K562 (cell line): ENCODE measurements at regions not wholly inside any gene's neighbourhood (a gene's known extent, or its start where the extent isn't known, plus 50 kb on each side); places are given as distances from the start of the nearest gene placed in this dataset.

ENCODE experiments used
- CSDE1 ChIP-seq, 2 experiments: fragments of 450-650 bp; IDR thresholded peaks; 2 replicates each; pipeline ENCODE4 v1.6.1; 2016; ENCODE audit warnings: mild to moderate bottlenecking in 1 of 2
- JUND ChIP-seq, 2 experiments: IDR thresholded peaks; 2 replicates in 1 of 2; 3 replicates in 1 of 2; pipeline ENCODE4 v1.6.1; 2011; ENCODE audit warnings: borderline replicate concordance in 2 of 2, low read depth in 2 of 2, low read length in 2 of 2, improper control_type of control experiment in 1 of 2, missing biosample characterization in 1 of 2, missing genetic modification characterization in 1 of 2, missing genetic modification reagents in 1 of 2
- KAT2B ChIP-seq: IDR thresholded peaks from one replicate; pipeline ENCODE4 v1.6.1; 2012; ENCODE audit warnings: low read depth, mild to moderate bottlenecking, control low read depth, inconsistent platforms, low read length, moderate library complexity
- PURB ChIP-seq: sonication (generic); formaldehyde crosslinking; IDR thresholded peaks from 2 replicates; pipeline ENCODE4 v1.9.0; 2021; ENCODE audit warnings: low read depth, mild to moderate bottlenecking, missing genetic modification reagents
- SIN3A ChIP-seq, 2 experiments: fragments of 150-350 bp in 1 of 2; IDR thresholded peaks; 2 replicates each; pipeline ENCODE4 v1.6.1; 2011 to 2016; ENCODE audit warnings: borderline replicate concordance in 2 of 2, low read depth in 2 of 2, low read length in 2 of 2, mild to moderate bottlenecking in 2 of 2, moderate library complexity in 2 of 2; ENCODE audit not compliant: control insufficient read depth in 1 of 2
- SMC3 ChIP-seq: conservative IDR thresholded peaks from 2 replicates; pipeline ENCODE4 v1.6.1; 2011; ENCODE audit warnings: low read depth, low read length, improper control_type of control experiment; ENCODE audit not compliant: insufficient read depth
- ZC3H8 ChIP-seq: fragments of 450-650 bp; IDR thresholded peaks from 2 replicates; pipeline ENCODE4 v1.6.1; 2017
- TF ChIP-seq, protein P1 (sequence below), 2 experiments: fragments of 450-650 bp; conservative IDR thresholded peaks; 2 replicates each; pipeline ENCODE4 v1.6.1; 2017; ENCODE audit warnings: mild to moderate bottlenecking in 2 of 2, moderate library complexity in 2 of 2
- TF ChIP-seq, protein P2 (sequence below): IDR thresholded peaks from 2 replicates; pipeline ENCODE4 v1.6.1; 2011; ENCODE audit not compliant: insufficient read length; ENCODE audit errors: extremely low read depth
- TF ChIP-seq, protein P3 (sequence below): fragments of 250-450 bp; sonication (Bioruptor Pico); IDR thresholded peaks from 2 replicates; pipeline ENCODE4 v1.9.0; 2021; ENCODE audit warnings: mild to moderate bottlenecking
- TF ChIP-seq, protein P4 (sequence below), 2 experiments: fragments of 450-650 bp; formaldehyde crosslinking in 1 of 2; IDR thresholded peaks; 2 replicates each; pipeline versions ENCODE4 v1.4.0 to v1.6.1; 2014 to 2020; ENCODE audit warnings: mild to moderate bottlenecking in 2 of 2, borderline replicate concordance in 1 of 2, low read depth in 1 of 2
- TF ChIP-seq, protein P5 (sequence below): fragments of 450-650 bp; formaldehyde crosslinking; IDR thresholded peaks from 2 replicates; pipeline ENCODE4 v1.4.0; 2020; ENCODE audit warnings: mild to moderate bottlenecking, moderate library complexity

DNA sequence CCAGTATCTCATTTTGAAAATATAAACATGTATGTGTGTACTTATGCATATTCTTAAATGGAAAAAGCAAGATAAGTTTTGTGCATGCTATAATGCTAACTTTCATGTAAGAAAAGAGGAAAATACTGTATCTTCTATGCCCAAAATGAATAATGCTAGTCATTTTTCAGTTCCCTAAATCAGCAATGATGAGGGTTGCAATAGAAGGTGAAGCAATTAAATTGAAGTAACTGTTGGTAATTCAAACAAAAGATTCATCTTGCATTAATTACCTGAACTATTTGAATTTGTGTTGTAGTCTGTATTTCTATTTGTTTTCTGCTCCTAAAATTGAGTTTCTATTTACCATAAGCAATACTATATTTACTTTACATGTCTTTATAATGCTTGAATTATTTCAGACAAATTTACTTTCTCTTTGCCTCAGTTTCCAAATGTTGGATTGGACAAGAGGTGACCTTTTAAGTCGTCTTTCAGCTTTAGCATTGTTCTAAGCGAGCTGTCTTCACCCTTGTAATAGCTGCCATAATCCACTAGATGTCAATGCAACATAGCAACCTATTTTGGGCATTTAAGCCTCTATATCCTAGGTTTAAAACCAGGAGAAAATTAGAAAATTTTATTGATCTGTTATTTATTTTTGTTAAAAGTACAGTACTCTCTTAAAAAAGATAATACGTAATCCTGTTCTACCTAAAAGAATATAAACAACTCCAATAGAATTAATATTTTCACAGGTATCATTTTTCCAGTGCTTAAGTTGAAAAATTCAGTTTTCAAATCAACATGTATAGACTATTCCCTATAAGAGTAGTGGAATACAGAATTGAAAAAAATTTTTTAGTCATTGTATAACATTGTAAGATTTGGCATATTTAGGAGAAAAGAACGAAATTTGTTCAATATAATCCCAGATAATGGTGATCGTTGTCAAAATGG, 52.3 kb upstream of the IFNGR1 start (continued):
- TF ChIP-seq, protein P1, sequence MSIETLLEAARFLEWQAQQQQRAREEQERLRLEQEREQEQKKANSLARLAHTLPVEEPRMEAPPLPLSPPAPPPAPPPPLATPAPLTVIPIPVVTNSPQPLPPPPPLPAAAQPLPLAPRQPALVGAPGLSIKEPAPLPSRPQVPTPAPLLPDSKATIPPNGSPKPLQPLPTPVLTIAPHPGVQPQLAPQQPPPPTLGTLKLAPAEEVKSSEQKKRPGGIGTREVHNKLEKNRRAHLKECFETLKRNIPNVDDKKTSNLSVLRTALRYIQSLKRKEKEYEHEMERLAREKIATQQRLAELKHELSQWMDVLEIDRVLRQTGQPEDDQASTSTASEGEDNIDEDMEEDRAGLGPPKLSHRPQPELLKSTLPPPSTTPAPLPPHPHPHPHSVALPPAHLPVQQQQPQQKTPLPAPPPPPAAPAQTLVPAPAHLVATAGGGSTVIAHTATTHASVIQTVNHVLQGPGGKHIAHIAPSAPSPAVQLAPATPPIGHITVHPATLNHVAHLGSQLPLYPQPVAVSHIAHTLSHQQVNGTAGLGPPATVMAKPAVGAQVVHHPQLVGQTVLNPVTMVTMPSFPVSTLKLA (conservative IDR thresholded peaks at IDR 0.05), result 0 out of 4 replicates have a peak, but pooled peaks of 1 of the 2 experiments have one; percentile 11
- TF ChIP-seq CSDE1 (IDR thresholded peaks at IDR 0.05) (no peak), PURB (CRISPR knock-in tag) (no peak), SIN3A (IDR thresholded peaks at IDR 0.05; ENCODE audit: borderline replicate concordance in 2 of 2, control insufficient read depth in 1 of 2, low read depth in 2 of 2, low read length in 2 of 2) (no peak), KAT2B (no peak), SMC3 (peak; percentile 68), ZC3H8 (no peak), JUND (IDR thresholded peaks at IDR 0.05; ENCODE audit: borderline replicate concordance, low read depth, low read length) (peak; percentile 19; the same call in 1 of the 2 replicates), JUND (tag; IDR thresholded peaks at IDR 0.05; ENCODE audit: borderline replicate concordance, low read depth, low read length) (no peak)
- TF ChIP-seq, protein P2, sequence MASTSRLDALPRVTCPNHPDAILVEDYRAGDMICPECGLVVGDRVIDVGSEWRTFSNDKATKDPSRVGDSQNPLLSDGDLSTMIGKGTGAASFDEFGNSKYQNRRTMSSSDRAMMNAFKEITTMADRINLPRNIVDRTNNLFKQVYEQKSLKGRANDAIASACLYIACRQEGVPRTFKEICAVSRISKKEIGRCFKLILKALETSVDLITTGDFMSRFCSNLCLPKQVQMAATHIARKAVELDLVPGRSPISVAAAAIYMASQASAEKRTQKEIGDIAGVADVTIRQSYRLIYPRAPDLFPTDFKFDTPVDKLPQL, result no peak
- TF ChIP-seq, protein P3, sequence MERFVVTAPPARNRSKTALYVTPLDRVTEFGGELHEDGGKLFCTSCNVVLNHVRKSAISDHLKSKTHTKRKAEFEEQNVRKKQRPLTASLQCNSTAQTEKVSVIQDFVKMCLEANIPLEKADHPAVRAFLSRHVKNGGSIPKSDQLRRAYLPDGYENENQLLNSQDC, result no peak
- TF ChIP-seq, protein P4, sequence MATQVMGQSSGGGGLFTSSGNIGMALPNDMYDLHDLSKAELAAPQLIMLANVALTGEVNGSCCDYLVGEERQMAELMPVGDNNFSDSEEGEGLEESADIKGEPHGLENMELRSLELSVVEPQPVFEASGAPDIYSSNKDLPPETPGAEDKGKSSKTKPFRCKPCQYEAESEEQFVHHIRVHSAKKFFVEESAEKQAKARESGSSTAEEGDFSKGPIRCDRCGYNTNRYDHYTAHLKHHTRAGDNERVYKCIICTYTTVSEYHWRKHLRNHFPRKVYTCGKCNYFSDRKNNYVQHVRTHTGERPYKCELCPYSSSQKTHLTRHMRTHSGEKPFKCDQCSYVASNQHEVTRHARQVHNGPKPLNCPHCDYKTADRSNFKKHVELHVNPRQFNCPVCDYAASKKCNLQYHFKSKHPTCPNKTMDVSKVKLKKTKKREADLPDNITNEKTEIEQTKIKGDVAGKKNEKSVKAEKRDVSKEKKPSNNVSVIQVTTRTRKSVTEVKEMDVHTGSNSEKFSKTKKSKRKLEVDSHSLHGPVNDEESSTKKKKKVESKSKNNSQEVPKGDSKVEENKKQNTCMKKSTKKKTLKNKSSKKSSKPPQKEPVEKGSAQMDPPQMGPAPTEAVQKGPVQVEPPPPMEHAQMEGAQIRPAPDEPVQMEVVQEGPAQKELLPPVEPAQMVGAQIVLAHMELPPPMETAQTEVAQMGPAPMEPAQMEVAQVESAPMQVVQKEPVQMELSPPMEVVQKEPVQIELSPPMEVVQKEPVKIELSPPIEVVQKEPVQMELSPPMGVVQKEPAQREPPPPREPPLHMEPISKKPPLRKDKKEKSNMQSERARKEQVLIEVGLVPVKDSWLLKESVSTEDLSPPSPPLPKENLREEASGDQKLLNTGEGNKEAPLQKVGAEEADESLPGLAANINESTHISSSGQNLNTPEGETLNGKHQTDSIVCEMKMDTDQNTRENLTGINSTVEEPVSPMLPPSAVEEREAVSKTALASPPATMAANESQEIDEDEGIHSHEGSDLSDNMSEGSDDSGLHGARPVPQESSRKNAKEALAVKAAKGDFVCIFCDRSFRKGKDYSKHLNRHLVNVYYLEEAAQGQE (IDR thresholded peaks at IDR 0.05; ENCODE audit: borderline replicate concordance), result peak; percentile 83
- TF ChIP-seq, protein P4 (CRISPR knock-in tag; IDR thresholded peaks at IDR 0.05; ENCODE audit: low read depth), result no peak
- TF ChIP-seq, protein P5, sequence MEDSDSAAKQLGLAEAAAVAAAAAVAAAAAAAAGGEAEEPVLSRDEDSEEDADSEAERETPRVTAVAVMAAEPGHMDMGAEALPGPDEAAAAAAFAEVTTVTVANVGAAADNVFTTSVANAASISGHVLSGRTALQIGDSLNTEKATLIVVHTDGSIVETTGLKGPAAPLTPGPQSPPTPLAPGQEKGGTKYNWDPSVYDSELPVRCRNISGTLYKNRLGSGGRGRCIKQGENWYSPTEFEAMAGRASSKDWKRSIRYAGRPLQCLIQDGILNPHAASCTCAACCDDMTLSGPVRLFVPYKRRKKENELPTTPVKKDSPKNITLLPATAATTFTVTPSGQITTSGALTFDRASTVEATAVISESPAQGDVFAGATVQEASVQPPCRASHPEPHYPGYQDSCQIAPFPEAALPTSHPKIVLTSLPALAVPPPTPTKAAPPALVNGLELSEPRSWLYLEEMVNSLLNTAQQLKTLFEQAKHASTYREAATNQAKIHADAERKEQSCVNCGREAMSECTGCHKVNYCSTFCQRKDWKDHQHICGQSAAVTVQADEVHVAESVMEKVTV (CRISPR knock-in tag), result peak; percentile 99
